OCI-LY7 (cell line): ENCODE measurements at regions not wholly inside any gene's neighbourhood (a gene's known extent, or its start where the extent isn't known, plus 50 kb on each side); places are given as distances from the start of the nearest gene placed in this dataset.

Experiments used
- BruUV-seq: library from RNA; stranded (reverse); fragments of 400-500 nt; replicated peaks from 2 replicates; lab custom pipeline; 2021; lab: Mats Ljungman, UMichigan
- CTCF ChIA-PET: fragments of 300-600 bp; sonication (Branson Sonifier 250); formaldehyde crosslinking; loops from one replicate; lab custom pipeline; 2022; ENCODE audit warnings: antibody characterized with exemption; ENCODE audit not compliant: unreplicated experiment; lab: Charles Lee
- POLR2A ChIA-PET: fragments of 300-600 bp; sonication (Branson Sonifier 250); formaldehyde crosslinking; loops from one replicate; lab custom pipeline; 2022; ENCODE audit warnings: antibody characterized with exemption; lab: Charles Lee
- DNase-seq: peaks from one replicate; pipeline ENCODE4 v3.0.0-alpha.2; 2015; ENCODE audit warnings: low spot score
- H2AFZ ChIP-seq: fragments of 200-600 bp; sonication (generic), shearing (Covaris generic); 2 replicates; pipeline ENCODE4 v1.6.1; 2014; ENCODE audit warnings: mild to moderate bottlenecking, antibody characterized with exemption, low read length, moderate library complexity
- H3K27ac ChIP-seq: fragments of 200-600 bp; sonication (generic); 2 replicates; pipeline ENCODE4 v1.5.1; 2014; ENCODE audit warnings: mixed run types, low read depth, mild to moderate bottlenecking, moderate library complexity, low read length, inconsistent platforms; ENCODE audit not compliant: poor library complexity, severe bottlenecking
- H3K36me3 ChIP-seq: fragments of 200-600 bp; sonication (generic); 2 replicates; pipeline ENCODE4 v1.6.1; 2014; ENCODE audit warnings: mild to moderate bottlenecking, antibody characterized with exemption, low read length, moderate library complexity, mixed read lengths; ENCODE audit not compliant: insufficient read depth
- H3K4me1 ChIP-seq: fragments of 200-600 bp; sonication (generic); 2 replicates; pipeline ENCODE4 v1.5.1; 2014; ENCODE audit warnings: mild to moderate bottlenecking, low read length; ENCODE audit not compliant: insufficient read depth, poor library complexity, severe bottlenecking
- H3K4me2 ChIP-seq: fragments of 200-600 bp; sonication (generic); 2 replicates; pipeline ENCODE4 v1.6.1; 2014; ENCODE audit warnings: mild to moderate bottlenecking, low read length
- H3K4me3 ChIP-seq: fragments of 200-600 bp; sonication (generic); 2 replicates; pipeline ENCODE4 v1.5.1; 2014; ENCODE audit warnings: mild to moderate bottlenecking, low read depth, low read length; ENCODE audit not compliant: poor library complexity, severe bottlenecking
- H3K79me2 ChIP-seq: fragments of 200-600 bp; sonication (generic); 2 replicates; pipeline ENCODE4 v1.6.1; 2016; ENCODE audit warnings: low read depth, mild to moderate bottlenecking, low read length, moderate library complexity, mixed read lengths; ENCODE audit not compliant: insufficient read depth
- H3K9me2 ChIP-seq: fragments of 200-600 bp; sonication (generic); 2 replicates; pipeline ENCODE4 v1.6.1; 2016; ENCODE audit warnings: mild to moderate bottlenecking, low read length, mixed read lengths; ENCODE audit not compliant: insufficient read depth
- H3K9me3 ChIP-seq: fragments of 200-600 bp; sonication (generic); 2 replicates; pipeline ENCODE4 v1.6.1; 2014; ENCODE audit warnings: mild to moderate bottlenecking, mixed run types, low read length, mixed read lengths
- H4K20me1 ChIP-seq: fragments of 200-600 bp; sonication (generic); 2 replicates; pipeline ENCODE4 v1.6.1; 2014; ENCODE audit warnings: mild to moderate bottlenecking, antibody characterized with exemption, low read length, moderate library complexity, mixed read lengths; ENCODE audit not compliant: insufficient read depth
- CTCF ChIP-seq: fragments of 200-600 bp; sonication (generic); conservative IDR thresholded peaks from 2 replicates; pipeline ENCODE4 v1.5.1; 2014; ENCODE audit warnings: mild to moderate bottlenecking, antibody characterized with exemption, low read length, moderate library complexity, mixed read lengths
- EZH2phosphoT487 ChIP-seq: fragments of 200-600 bp; sonication (generic); IDR thresholded peaks from 2 replicates; pipeline ENCODE4 v1.6.1; 2018; ENCODE audit warnings: low read depth, borderline replicate concordance, mild to moderate bottlenecking, mixed run types, antibody characterized with exemption, low read length, moderate library complexity, mixed read lengths
- intact Hi-C: fragments of 100-400 bp; cut with micrococcal nuclease; formaldehyde crosslinking; loops from one replicate; pipeline ENCODE4 v1.10.0; 2022; ENCODE audit not compliant: unreplicated experiment

- Histone ChIP-seq H3K27ac (no peak overlapping the region), H3K4me3 (no peak overlapping the region), H4K20me1 (no peaks in the 10 kb centered on the region), H3K79me2 (no peaks in the 10 kb centered on the region), H3K4me2 (no peak overlapping the region), H3K9me2 (no peaks in the 10 kb centered on the region), H2AFZ (no peak overlapping the region), H3K4me1 (no peaks in the 10 kb centered on the region), H3K36me3 (no peaks in the 10 kb centered on the region), H3K9me3 (no peaks in the 10 kb centered on the region)
- DNase-seq, result no peak
- no TSS peak for BruUV-seq
- ChIA-PET CTCF (no interaction called here), POLR2A (interaction anchor here (0.7 kb wide), 1 partner anchor 662 kb away, joined by 8 read pairs; no protein-coding TSS in a partner anchor)
- intact Hi-C loops, result no loop called here
- TF ChIP-seq CTCF (no peak), EZH2phosphoT487 (no peak)
These were observed 182.4 kb downstream of the SUCLG1 start for GRCh38 chr2:84276590-84277255.

GRCh38 chr2:84273406-84273805 lies 185.7 kb downstream of the SUCLG1 start:
- H4K20me1 ChIP-seq, result no peaks in the 10 kb centered on the region
- H3K9me3 ChIP-seq, result no peaks in the 10 kb centered on the region
- POLR2A ChIA-PET, result no interaction called here
- H3K9me2 ChIP-seq, result no peaks in the 10 kb centered on the region
- H3K79me2 ChIP-seq, result no peaks in the 10 kb centered on the region
- H3K4me1 ChIP-seq, result no peaks in the 10 kb centered on the region
- BruUV-seq, result no TSS peak
- CTCF ChIA-PET, result no interaction called here
- DNase-seq, result no peak
- no peak for TF ChIP-seq CTCF
- H3K36me3 ChIP-seq, result no peaks in the 10 kb centered on the region
- H3K4me2 ChIP-seq, result no peak overlapping the region
- H3K27ac ChIP-seq, result no peak overlapping the region
- intact Hi-C loops, result no loop called here
- no peak overlapping the region for H3K4me3 ChIP-seq
- H2AFZ ChIP-seq, result no peak overlapping the region

GRCh38 chr2:84271977-84272376 lies 187.1 kb downstream of the SUCLG1 start:
- CTCF ChIA-PET, result no interaction called here
- no TSS peak for BruUV-seq

More at GRCh38 chr2:84271977-84272376, 187.1 kb downstream of the SUCLG1 start:
- intact Hi-C loops, result no loop called here
- no peaks in the 10 kb centered on the region for H3K4me1 ChIP-seq
- H3K79me2 ChIP-seq, result no peaks in the 10 kb centered on the region
- no peak overlapping the region for H3K4me2 ChIP-seq
- no peak overlapping the region for H3K4me3 ChIP-seq
- no peak overlapping the region for H2AFZ ChIP-seq
- no peaks in the 10 kb centered on the region for H3K36me3 ChIP-seq
- H3K9me3 ChIP-seq, result no peaks in the 10 kb centered on the region
- no peaks in the 10 kb centered on the region for H4K20me1 ChIP-seq
- POLR2A ChIA-PET, result no interaction called here
- no peak for DNase-seq
- no peak overlapping the region for H3K27ac ChIP-seq
- no peak for TF ChIP-seq EZH2phosphoT487
- no peaks in the 10 kb centered on the region for H3K9me2 ChIP-seq
